CD1c-positive myeloid dendritic cell (primary cell): ENCODE measurements at regions not wholly inside any gene's neighbourhood (a gene's known extent, or its start where the extent isn't known, plus 50 kb on each side); places are given as distances from the start of the nearest gene placed in this dataset.
"Not testable (repeated sequence)": the region's sequence is repeated elsewhere in the genome, so short reads cannot be mapped to it uniquely, and the experiment has no call there.

ENCODE experiments used
- DNase-seq: peaks from one replicate; pipeline ENCODE4 v3.0.0-alpha.2; 2016; ENCODE audit errors: extremely low spot score

- no peak for DNase-seq
Measured at GRCh38 chr21:15614766-15615165, 115.0 kb upstream of the USP25 start.

GRCh38 chr21:15616864-15617574 is 112.8 kb upstream of the USP25 start:
- DNase-seq = no peak

GRCh38 chr21:15617964-15618363 is 111.8 kb upstream of the USP25 start:
- DNase-seq = no peak

GRCh38 chr21:15620892-15621291 is 108.9 kb upstream of the USP25 start:
- no peak for DNase-seq

- DNase-seq = no peak
Measured at GRCh38 chr21:15624646-15625045, 105.1 kb upstream of the USP25 start.

- DNase-seq = no peak
Measured at GRCh38 chr21:15625363-15625762, 104.4 kb upstream of the USP25 start.

- peak; percentile 42 for DNase-seq
Measured at GRCh38 chr21:15626031-15626430, 103.8 kb upstream of the USP25 start.

GRCh38 chr21:15627011-15627410 is 102.8 kb upstream of the USP25 start:
- DNase-seq = no peak

- DNase-seq = no peak
Measured at GRCh38 chr21:15627823-15628222, 102.0 kb upstream of the USP25 start.

GRCh38 chr21:15631342-15631741 is 98.4 kb upstream of the USP25 start:
- no peak for DNase-seq

GRCh38 chr21:15634541-15634940 is 95.2 kb upstream of the USP25 start:
- DNase-seq = not testable (repeated sequence)

GRCh38 chr21:15638856-15639549 is 90.8 kb upstream of the USP25 start:
- no peak for DNase-seq

- not testable (repeated sequence) for DNase-seq
Measured at GRCh38 chr21:15640113-15640512, 89.7 kb upstream of the USP25 start.

GRCh38 chr21:15644489-15644888 is 85.3 kb upstream of the USP25 start:
- no peak for DNase-seq

- no peak for DNase-seq
Measured at GRCh38 chr21:15645830-15646229, 84.0 kb upstream of the USP25 start.

- DNase-seq = no peak
Measured at GRCh38 chr21:15650735-15651134, 79.0 kb upstream of the USP25 start.

- DNase-seq = no peak
Measured at GRCh38 chr21:15651172-15651571, 78.6 kb upstream of the USP25 start.

GRCh38 chr21:15653710-15654109 is 76.1 kb upstream of the USP25 start:
- DNase-seq = no peak

GRCh38 chr21:15654171-15654570 is 75.6 kb upstream of the USP25 start:
- no peak for DNase-seq

GRCh38 chr21:15659753-15660422 is 69.9 kb upstream of the USP25 start:
- DNase-seq = no peak

- DNase-seq = no peak
Measured at GRCh38 chr21:15660423-15660804, 69.4 kb upstream of the USP25 start.

GRCh38 chr21:15667010-15667409 is 62.8 kb upstream of the USP25 start:
- DNase-seq = no peak

- DNase-seq = no peak
Measured at GRCh38 chr21:15667819-15668218, 62.0 kb upstream of the USP25 start.
